Activated T-helper 2 cell treated with anti-CD3 and anti-CD28 coated beads, Interferon-gamma antibody, Interleukin-2, Interleukin-4, amounts not matched to agents 10 μg/mL and 5 μg/mL and 100 μg/mL, durations not matched to agents 14 hours and 24 hours and 36 hours (primary cell): ENCODE measurements at regions not wholly inside any gene's neighbourhood (a gene's known extent, or its start where the extent isn't known, plus 50 kb on each side); places are given as distances from the start of the nearest gene placed in this dataset.

ENCODE experiments used
- DNase-seq: peaks from one replicate; pipeline ENCODE4 v3.0.0; 2021; ENCODE audit warnings: low spot score
- H3K27ac Mint-ChIP-seq: one replicate; pipeline ENCODE4 v1.8.0; 2021; ENCODE audit warnings: mixed read lengths
- H3K27me3 Mint-ChIP-seq: one replicate; pipeline ENCODE4 v1.8.0; 2021; ENCODE audit warnings: low read depth, mixed read lengths
- H3K36me3 Mint-ChIP-seq: one replicate; pipeline ENCODE4 v1.8.0; 2021; ENCODE audit warnings: low read depth, mixed read lengths
- H3K4me1 Mint-ChIP-seq: one replicate; pipeline ENCODE4 v1.8.0; 2021; ENCODE audit warnings: low read depth, mixed read lengths
- H3K4me3 Mint-ChIP-seq: one replicate; pipeline ENCODE4 v1.8.0; 2021; ENCODE audit warnings: low read depth, mild to moderate bottlenecking, moderate library complexity, mixed read lengths
- H3K9me3 Mint-ChIP-seq: one replicate; pipeline ENCODE4 v1.8.0; 2021; ENCODE audit warnings: mixed read lengths
- intact Hi-C: fragments of 100-400 bp; cut with micrococcal nuclease; formaldehyde crosslinking; loops from one replicate; pipeline ENCODE4 v1.15.1; 2023

- intact Hi-C loops = no loop called here
- no peaks in the 10 kb centered on the region for H3K36me3 Mint-ChIP-seq
- H3K4me1 Mint-ChIP-seq = no peaks in the 10 kb centered on the region
- H3K9me3 Mint-ChIP-seq = no peaks in the 10 kb centered on the region
- H3K27me3 Mint-ChIP-seq = no peaks in the 10 kb centered on the region
- H3K27ac Mint-ChIP-seq = no peak overlapping the region
- H3K4me3 Mint-ChIP-seq = no peak overlapping the region
- DNase-seq = peak; percentile 6
Measured at GRCh38 chr1:30413606-30414005, 309.8 kb downstream of the MATN1 start.

- H3K4me3 Mint-ChIP-seq = no peak overlapping the region
- H3K27me3 Mint-ChIP-seq = no peaks in the 10 kb centered on the region
- H3K4me1 Mint-ChIP-seq = no peaks in the 10 kb centered on the region
- no peaks in the 10 kb centered on the region for H3K36me3 Mint-ChIP-seq
- no peaks in the 10 kb centered on the region for H3K9me3 Mint-ChIP-seq
- H3K27ac Mint-ChIP-seq = no peak overlapping the region
- intact Hi-C loops = no loop called here
- peak; percentile 2 for DNase-seq
Measured at GRCh38 chr1:30413111-30413440, 310.3 kb downstream of the MATN1 start.

GRCh38 chr1:30412241-30413110, 310.9 kb downstream of the MATN1 start:
- intact Hi-C loops = no loop called here
- H3K27ac Mint-ChIP-seq = no peak overlapping the region
- no peaks in the 10 kb centered on the region for H3K9me3 Mint-ChIP-seq
- peak; percentile 3 for DNase-seq
- no peaks in the 10 kb centered on the region for H3K36me3 Mint-ChIP-seq
- H3K27me3 Mint-ChIP-seq = no peaks in the 10 kb centered on the region
- H3K4me1 Mint-ChIP-seq = no peaks in the 10 kb centered on the region
- no peak overlapping the region for H3K4me3 Mint-ChIP-seq

GRCh38 chr1:30411206-30411605, 312.2 kb downstream of the MATN1 start:
- Mint-ChIP-seq H3K4me1 (no peaks in the 10 kb centered on the region), H3K36me3 (no peaks in the 10 kb centered on the region), H3K27me3 (peaks cover 3% of the 10 kb centered on the region), H3K27ac (no peak overlapping the region), H3K4me3 (no peak overlapping the region), H3K9me3 (no peaks in the 10 kb centered on the region)
- DNase-seq = no peak
- intact Hi-C loops = no loop called here

- intact Hi-C loops = no loop called here
- H3K4me3 Mint-ChIP-seq = no peak overlapping the region
- H3K27ac Mint-ChIP-seq = no peak overlapping the region
- peaks cover 3% of the 10 kb centered on the region for H3K27me3 Mint-ChIP-seq
- peak; percentile 3 for DNase-seq
- no peaks in the 10 kb centered on the region for H3K9me3 Mint-ChIP-seq
- H3K4me1 Mint-ChIP-seq = no peaks in the 10 kb centered on the region
- H3K36me3 Mint-ChIP-seq = no peaks in the 10 kb centered on the region
Measured at GRCh38 chr1:30410153-30410851, 313.1 kb downstream of the MATN1 start.

- DNase-seq = peak; percentile 4
Measured at GRCh38 chr1:30409476-30410152, 313.8 kb downstream of the MATN1 start.

GRCh38 chr1:30407865-30408580, 315.4 kb downstream of the MATN1 start:
- Mint-ChIP-seq H3K4me3 (no peak overlapping the region), H3K4me1 (no peaks in the 10 kb centered on the region), H3K27ac (no peak overlapping the region), H3K36me3 (no peaks in the 10 kb centered on the region), H3K9me3 (no peaks in the 10 kb centered on the region), H3K27me3 (peaks cover 3% of the 10 kb centered on the region)
- intact Hi-C loops = no loop called here
- no peak for DNase-seq

More at GRCh38 chr1:30409476-30410152, 313.8 kb downstream of the MATN1 start:
- Mint-ChIP-seq H3K4me1 (no peaks in the 10 kb centered on the region), H3K27me3 (peaks cover 3% of the 10 kb centered on the region), H3K4me3 (no peak overlapping the region), H3K9me3 (no peaks in the 10 kb centered on the region), H3K27ac (no peak overlapping the region), H3K36me3 (no peaks in the 10 kb centered on the region)
- intact Hi-C loops = no loop called here

- H3K27ac Mint-ChIP-seq = no peak overlapping the region
- intact Hi-C loops = no loop called here
- peaks cover 3% of the 10 kb centered on the region for H3K27me3 Mint-ChIP-seq
- H3K9me3 Mint-ChIP-seq = no peaks in the 10 kb centered on the region
- H3K4me1 Mint-ChIP-seq = no peaks in the 10 kb centered on the region
- H3K36me3 Mint-ChIP-seq = no peaks in the 10 kb centered on the region
- no peak for DNase-seq
- H3K4me3 Mint-ChIP-seq = no peak overlapping the region
Measured at GRCh38 chr1:30406996-30407864, 316.2 kb downstream of the MATN1 start.

GRCh38 chr1:30405631-30406212, 317.7 kb downstream of the MATN1 start:
- Mint-ChIP-seq H3K4me1 (no peaks in the 10 kb centered on the region), H3K4me3 (no peak overlapping the region), H3K27me3 (peaks cover 3% of the 10 kb centered on the region), H3K27ac (no peak overlapping the region), H3K9me3 (no peaks in the 10 kb centered on the region), H3K36me3 (no peaks in the 10 kb centered on the region)
- intact Hi-C loops = no loop called here
- DNase-seq = no peak

GRCh38 chr1:30405081-30405480, 318.3 kb downstream of the MATN1 start:
- intact Hi-C loops = no loop called here

GRCh38 chr1:30404341-30404740, 319.0 kb downstream of the MATN1 start:
- Mint-ChIP-seq H3K27me3 (peaks cover 3% of the 10 kb centered on the region), H3K27ac (no peak overlapping the region), H3K4me1 (no peaks in the 10 kb centered on the region), H3K36me3 (no peaks in the 10 kb centered on the region), H3K4me3 (no peak overlapping the region), H3K9me3 (no peaks in the 10 kb centered on the region)
- intact Hi-C loops = no loop called here
- DNase-seq = no peak

More at GRCh38 chr1:30405081-30405480, 318.3 kb downstream of the MATN1 start:
- DNase-seq = no peak
- H3K27ac Mint-ChIP-seq = no peak overlapping the region
- peaks cover 3% of the 10 kb centered on the region for H3K27me3 Mint-ChIP-seq
- no peak overlapping the region for H3K4me3 Mint-ChIP-seq
- H3K36me3 Mint-ChIP-seq = no peaks in the 10 kb centered on the region
- H3K4me1 Mint-ChIP-seq = no peaks in the 10 kb centered on the region
- no peaks in the 10 kb centered on the region for H3K9me3 Mint-ChIP-seq
